HCT116 (cell line): ENCODE measurements at regions not wholly inside any gene's neighbourhood (a gene's known extent, or its start where the extent isn't known, plus 50 kb on each side); places are given as distances from the start of the nearest gene placed in this dataset.

Experiments used
- ATAC-seq: fragments of 200-7000 bp; cut with Tn5 transposase; 2 replicates; pipeline ENCODE4 v1.9.1; 2020; ENCODE audit warnings: mild to moderate bottlenecking, moderate library complexity
- BruUV-seq: library from RNA; stranded (reverse); fragments of 400-500 nt; replicated peaks from 2 replicates; lab custom pipeline; 2021; lab: Mats Ljungman, UMichigan
- CTCF ChIA-PET: fragments of 300-600 bp; sonication (Branson Sonifier 250); formaldehyde crosslinking; loops from one replicate; lab custom pipeline; 2021; ENCODE audit warnings: antibody characterized with exemption; lab: Charles Lee
- POLR2A ChIA-PET: fragments of 300-600, 350-600 bp; sonication (Branson Sonifier 250); formaldehyde crosslinking; loops from one replicate; lab custom pipeline; 2021; ENCODE audit warnings: antibody characterized with exemption; lab: Charles Lee
- RAD21 ChIA-PET, 2 experiments: fragments of 300-600 bp; sonication (Branson Sonifier 250); formaldehyde crosslinking; loops; one replicate each; lab custom pipeline; 2023; ENCODE audit warnings: low total read pairs in 2 of 2; ENCODE audit not compliant: uncharacterized antibody in 2 of 2, unreplicated experiment in 2 of 2, low non-redundant PET in 1 of 2; lab: Charles Lee
- DNase-seq: peaks from one replicate; pipeline ENCODE4 v3.0.0-alpha.2; 2010; ENCODE audit warnings: low read depth, low spot score
- H2AFZ ChIP-seq: fragments of 200-600 bp; shearing (Covaris generic), sonication (generic); 2 replicates; pipeline ENCODE4 v1.6.1; 2017; ENCODE audit warnings: low read depth, mixed run types, mixed read lengths, antibody characterized with exemption, low read length; ENCODE audit not compliant: poor library complexity, severe bottlenecking
- H3K27ac ChIP-seq: 2 replicates; pipeline ENCODE4 v1.5.1; 2012; ENCODE audit warnings: low read depth, low read length
- H3K27me3 ChIP-seq: fragments of 200-600 bp; sonication (generic); 2 replicates; pipeline ENCODE4 v1.6.1; 2016; ENCODE audit warnings: mixed run types, low read length, mixed read lengths; ENCODE audit not compliant: insufficient read depth
- H3K36me3 ChIP-seq, 2 experiments: fragments of 200-500 bp in 1 of 2; fragments of 200-600 bp in 1 of 2; sonication (Bioruptor generic) in 1 of 2; sonication (generic) in 1 of 2; 2 replicates each; pipeline versions ENCODE4 v1.5.1 to v1.6.1; 2014 to 2016; ENCODE audit warnings: low read length in 2 of 2, inconsistent platforms in 1 of 2, mixed read lengths in 1 of 2, mixed run types in 1 of 2; ENCODE audit not compliant: insufficient read depth in 2 of 2, control insufficient read depth in 1 of 2
- H3K4me1 ChIP-seq, 2 experiments: fragments of 200-600 bp in 1 of 2; sonication (generic) in 1 of 2; 2 replicates each; pipeline versions ENCODE4 v1.5.1 to v1.6.1; 2012 to 2017; ENCODE audit warnings: low read length in 2 of 2, inconsistent platforms in 1 of 2, mild to moderate bottlenecking in 1 of 2, mixed read lengths in 1 of 2, mixed run types in 1 of 2, moderate library complexity in 1 of 2; ENCODE audit not compliant: insufficient read depth in 2 of 2, control insufficient read depth in 1 of 2
- H3K4me2 ChIP-seq: fragments of 200-600 bp; sonication (generic); 2 replicates; pipeline ENCODE4 v1.6.1; 2017; ENCODE audit warnings: mixed run types, low read length, mixed read lengths
- H3K4me3 ChIP-seq, 2 experiments: fragments of 200-600 bp in 1 of 2; sonication (generic) in 1 of 2; replicated peaks in 1 of 2; 2 replicates each; pipeline ENCODE4 v1.5.1; 2011 to 2016; ENCODE audit warnings: low read length in 2 of 2, control low read depth in 1 of 2, low read depth in 1 of 2, mild to moderate bottlenecking in 1 of 2, mixed read lengths in 1 of 2, mixed run types in 1 of 2
- H3K79me2 ChIP-seq: fragments of 200-600 bp; sonication (generic); 2 replicates; pipeline ENCODE4 v1.6.1; 2017; ENCODE audit warnings: mild to moderate bottlenecking, mixed run types, low read length, moderate library complexity, mixed read lengths; ENCODE audit not compliant: insufficient read depth
- H3K9ac ChIP-seq: fragments of 200-600 bp; sonication (generic); 2 replicates; pipeline ENCODE4 v1.6.1; 2016; ENCODE audit warnings: low read length, mixed read lengths
- H3K9me2 ChIP-seq: fragments of 200-600 bp; sonication (generic), shearing (Covaris generic); 2 replicates; pipeline ENCODE4 v1.6.1; 2017; ENCODE audit warnings: mixed run types, mild to moderate bottlenecking, moderate library complexity; ENCODE audit not compliant: insufficient read depth
- H3K9me3 ChIP-seq, 2 experiments: fragments of 200-500 bp in 1 of 2; fragments of 200-600 bp in 1 of 2; sonication (Bioruptor generic) in 1 of 2; sonication (generic) in 1 of 2; 2 replicates each; pipeline ENCODE4 v1.6.1; 2014 to 2017; ENCODE audit warnings: low read length in 2 of 2, mixed read lengths in 2 of 2, inconsistent platforms in 1 of 2, low read depth in 1 of 2, mild to moderate bottlenecking in 1 of 2, mixed run types in 1 of 2, moderate library complexity in 1 of 2; ENCODE audit not compliant: control insufficient read depth in 1 of 2, insufficient read depth in 1 of 2
- H4K20me1 ChIP-seq: fragments of 200-600 bp; sonication (generic), shearing (Covaris generic); 2 replicates; pipeline ENCODE4 v1.6.1; 2017; ENCODE audit warnings: mixed run types, mild to moderate bottlenecking, moderate library complexity; ENCODE audit not compliant: insufficient read depth
- CEBPB ChIP-seq: IDR thresholded peaks from 2 replicates; pipeline ENCODE4 v1.6.1; 2012; ENCODE audit warnings: low read depth
- EGR1 ChIP-seq: IDR thresholded peaks from 2 replicates; pipeline ENCODE4 v1.6.1; 2012; ENCODE audit warnings: low read depth
- FOSL1 ChIP-seq: IDR thresholded peaks from 2 replicates; pipeline ENCODE4 v1.6.1; 2012; ENCODE audit warnings: low read depth
- JUND ChIP-seq: IDR thresholded peaks from 2 replicates; pipeline ENCODE4 v1.6.1; 2012
- POLR2AphosphoS5 ChIP-seq: IDR thresholded peaks from 2 replicates; pipeline ENCODE4 v1.6.1; 2011; ENCODE audit warnings: mild to moderate bottlenecking, low read depth, low read length, moderate library complexity
- RAD21 ChIP-seq: IDR thresholded peaks from 2 replicates; pipeline ENCODE4 v1.6.1; 2012; ENCODE audit warnings: low read depth, mild to moderate bottlenecking
- SP1 ChIP-seq: IDR thresholded peaks from 2 replicates; pipeline ENCODE4 v1.6.1; 2012; ENCODE audit warnings: low read depth
- intact Hi-C: fragments of 100-400 bp; cut with micrococcal nuclease; formaldehyde crosslinking; loops from 2 replicates; pipeline ENCODE4 v1.10.0; 2022
- TF ChIP-seq, protein P1 (sequence below): IDR thresholded peaks from 2 replicates; pipeline ENCODE4 v1.6.1; 2012; ENCODE audit warnings: low read depth

DNA sequence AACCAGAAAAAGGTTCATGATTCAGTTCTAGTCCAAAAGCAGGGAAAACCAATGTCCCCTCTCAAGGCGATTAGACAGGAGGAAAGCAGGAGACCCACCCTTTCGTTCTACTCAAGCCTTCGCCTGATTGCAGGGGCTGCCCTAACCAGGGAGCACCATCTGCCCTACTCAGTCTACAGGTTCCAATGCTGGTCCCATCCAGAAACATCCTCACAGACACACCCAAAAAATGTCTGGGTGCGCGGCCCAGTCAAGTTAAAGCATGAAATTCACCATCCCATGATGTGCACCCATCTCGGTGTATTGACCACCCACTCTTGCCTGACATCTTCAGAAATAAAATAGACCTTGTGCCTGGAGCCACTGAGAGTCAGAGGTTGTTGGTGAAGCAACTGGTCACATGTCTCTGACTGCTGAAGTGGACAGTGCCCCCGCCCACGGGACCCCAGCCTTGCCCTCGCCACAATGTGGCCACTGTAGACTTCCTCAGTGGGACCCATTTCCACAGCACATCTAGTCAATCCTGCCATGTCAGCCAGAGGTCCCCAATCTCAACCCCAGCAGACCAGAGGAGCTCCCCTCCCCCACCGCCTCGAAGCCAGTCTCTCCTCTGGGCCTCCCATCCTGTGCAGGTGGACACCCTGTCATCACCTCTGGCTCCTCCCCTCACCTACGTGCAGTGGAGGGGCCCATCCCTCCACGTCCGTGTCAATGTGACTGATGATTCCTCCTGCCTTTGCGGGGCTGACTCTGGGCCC lies 116.3 kb upstream of the PPP2R2D start:
- intact Hi-C loops = loop anchor here (5.0 kb wide), 1 partner anchor 222 kb away; no protein-coding TSS in a partner anchor

More for the DNA sequence above, 116.3 kb upstream of the PPP2R2D start:
- no peak for ATAC-seq
- no peak overlapping the region for H2AFZ ChIP-seq
- H3K4me2 ChIP-seq = no peak overlapping the region
- no peak overlapping the region for H3K27ac ChIP-seq
- H3K4me3 ChIP-seq = no peak overlapping the region
- H3K9me3 ChIP-seq = no peaks in the 10 kb centered on the region
- H3K36me3 ChIP-seq = no peaks in the 10 kb centered on the region
- H3K27me3 ChIP-seq = no peaks in the 10 kb centered on the region
- H3K4me1 ChIP-seq = no peaks in the 10 kb centered on the region
- CTCF ChIA-PET = no interaction called here
- RAD21 ChIA-PET = no interaction called here
- no peaks in the 10 kb centered on the region for H3K79me2 ChIP-seq
- H3K9me2 ChIP-seq = no peaks in the 10 kb centered on the region
- no peak overlapping the region for H3K9ac ChIP-seq
- no TSS peak for BruUV-seq
- H4K20me1 ChIP-seq = no peaks in the 10 kb centered on the region
- POLR2A ChIA-PET = no interaction called here
- TF ChIP-seq, protein P1, sequence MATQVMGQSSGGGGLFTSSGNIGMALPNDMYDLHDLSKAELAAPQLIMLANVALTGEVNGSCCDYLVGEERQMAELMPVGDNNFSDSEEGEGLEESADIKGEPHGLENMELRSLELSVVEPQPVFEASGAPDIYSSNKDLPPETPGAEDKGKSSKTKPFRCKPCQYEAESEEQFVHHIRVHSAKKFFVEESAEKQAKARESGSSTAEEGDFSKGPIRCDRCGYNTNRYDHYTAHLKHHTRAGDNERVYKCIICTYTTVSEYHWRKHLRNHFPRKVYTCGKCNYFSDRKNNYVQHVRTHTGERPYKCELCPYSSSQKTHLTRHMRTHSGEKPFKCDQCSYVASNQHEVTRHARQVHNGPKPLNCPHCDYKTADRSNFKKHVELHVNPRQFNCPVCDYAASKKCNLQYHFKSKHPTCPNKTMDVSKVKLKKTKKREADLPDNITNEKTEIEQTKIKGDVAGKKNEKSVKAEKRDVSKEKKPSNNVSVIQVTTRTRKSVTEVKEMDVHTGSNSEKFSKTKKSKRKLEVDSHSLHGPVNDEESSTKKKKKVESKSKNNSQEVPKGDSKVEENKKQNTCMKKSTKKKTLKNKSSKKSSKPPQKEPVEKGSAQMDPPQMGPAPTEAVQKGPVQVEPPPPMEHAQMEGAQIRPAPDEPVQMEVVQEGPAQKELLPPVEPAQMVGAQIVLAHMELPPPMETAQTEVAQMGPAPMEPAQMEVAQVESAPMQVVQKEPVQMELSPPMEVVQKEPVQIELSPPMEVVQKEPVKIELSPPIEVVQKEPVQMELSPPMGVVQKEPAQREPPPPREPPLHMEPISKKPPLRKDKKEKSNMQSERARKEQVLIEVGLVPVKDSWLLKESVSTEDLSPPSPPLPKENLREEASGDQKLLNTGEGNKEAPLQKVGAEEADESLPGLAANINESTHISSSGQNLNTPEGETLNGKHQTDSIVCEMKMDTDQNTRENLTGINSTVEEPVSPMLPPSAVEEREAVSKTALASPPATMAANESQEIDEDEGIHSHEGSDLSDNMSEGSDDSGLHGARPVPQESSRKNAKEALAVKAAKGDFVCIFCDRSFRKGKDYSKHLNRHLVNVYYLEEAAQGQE = no peak
- TF ChIP-seq RAD21 = no peak
- no peak for TF ChIP-seq FOSL1
- TF ChIP-seq POLR2AphosphoS5 = no peak
- no peak for TF ChIP-seq JUND
- TF ChIP-seq EGR1 = no peak
- TF ChIP-seq CEBPB = no peak
- no peak for TF ChIP-seq SP1
- DNase-seq = no peak
